Thyroid gland (tissue), 4 donors: ENCODE measurements at regions not wholly inside any gene's neighbourhood (a gene's known extent, or its start where the extent isn't known, plus 50 kb on each side); places are given as distances from the start of the nearest gene placed in this dataset.

Experiments
- POLR2A ChIP-seq, 2 donors: fragments of 450-650 bp; IDR thresholded peaks; one replicate each; pipeline ENCODE4 v1.6.1; 2017; ENCODE audit warnings: antibody characterized with exemption in 2 of 2, mild to moderate bottlenecking in 2 of 2, moderate library complexity in 1 of 2
- TF ChIP-seq, protein P1 (sequence below), 6 experiments: fragments of 200-600 bp in 3 of 6; fragments of 450-650 bp in 3 of 6; sonication (generic) in 3 of 6; IDR thresholded peaks; one replicate each; pipeline ENCODE4 v1.5.1; 2016 to 2019; ENCODE audit warnings: antibody characterized with exemption in 6 of 6, mild to moderate bottlenecking in 2 of 6, inconsistent platforms in 1 of 6, moderate library complexity in 1 of 6

DNA sequence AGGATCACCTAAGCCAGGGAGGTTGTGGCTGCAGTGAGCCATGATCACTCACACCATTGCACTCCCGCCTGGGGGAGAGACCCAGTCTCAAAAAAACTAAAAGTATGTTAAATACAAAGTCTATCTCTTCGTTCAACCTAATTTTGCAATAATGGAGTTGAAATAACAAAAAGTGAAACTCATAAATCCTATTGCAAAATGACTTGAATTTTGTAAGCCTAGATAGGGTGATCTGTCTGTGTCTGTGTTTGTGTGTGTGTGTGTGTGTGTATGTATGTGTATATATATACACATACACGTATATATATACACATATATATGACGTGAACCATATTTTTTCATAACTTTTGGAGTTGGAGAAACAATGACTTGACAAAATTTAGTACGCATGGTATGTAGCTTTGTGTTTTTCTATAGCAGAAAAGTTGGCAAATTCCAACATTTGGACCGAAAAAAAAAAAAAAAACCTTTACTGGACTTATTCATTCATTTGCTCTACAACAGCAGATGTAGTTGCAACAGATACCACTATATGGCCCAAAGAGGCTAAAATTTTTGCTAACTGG lies 76.9 kb upstream of the CDH6 start:
- no peak for TF ChIP-seq POLR2A (IDR thresholded peaks at IDR 0.05)
- TF ChIP-seq, protein P1, sequence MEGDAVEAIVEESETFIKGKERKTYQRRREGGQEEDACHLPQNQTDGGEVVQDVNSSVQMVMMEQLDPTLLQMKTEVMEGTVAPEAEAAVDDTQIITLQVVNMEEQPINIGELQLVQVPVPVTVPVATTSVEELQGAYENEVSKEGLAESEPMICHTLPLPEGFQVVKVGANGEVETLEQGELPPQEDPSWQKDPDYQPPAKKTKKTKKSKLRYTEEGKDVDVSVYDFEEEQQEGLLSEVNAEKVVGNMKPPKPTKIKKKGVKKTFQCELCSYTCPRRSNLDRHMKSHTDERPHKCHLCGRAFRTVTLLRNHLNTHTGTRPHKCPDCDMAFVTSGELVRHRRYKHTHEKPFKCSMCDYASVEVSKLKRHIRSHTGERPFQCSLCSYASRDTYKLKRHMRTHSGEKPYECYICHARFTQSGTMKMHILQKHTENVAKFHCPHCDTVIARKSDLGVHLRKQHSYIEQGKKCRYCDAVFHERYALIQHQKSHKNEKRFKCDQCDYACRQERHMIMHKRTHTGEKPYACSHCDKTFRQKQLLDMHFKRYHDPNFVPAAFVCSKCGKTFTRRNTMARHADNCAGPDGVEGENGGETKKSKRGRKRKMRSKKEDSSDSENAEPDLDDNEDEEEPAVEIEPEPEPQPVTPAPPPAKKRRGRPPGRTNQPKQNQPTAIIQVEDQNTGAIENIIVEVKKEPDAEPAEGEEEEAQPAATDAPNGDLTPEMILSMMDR (IDR thresholded peaks at IDR 0.05): no peak
